ENCODE measurements at regions not wholly inside any gene's neighbourhood (a gene's known extent, or its start where the extent isn't known, plus 50 kb on each side); places are given as distances from the start of the nearest gene placed in this dataset.

- H3K36me3 ChIP-seq (ENCODE audit: low read depth, low read length) = no peaks in the 10 kb centered on the region
Measured at GRCh38 chr9:87099407-87099806, 152.1 kb upstream of the GAS1 start.

GRCh38 chr9:87100001-87100400 lies 152.7 kb upstream of the GAS1 start:
- intact Hi-C loops (cut with micrococcal nuclease) = no loop called here
- H3K9me3 ChIP-seq (ENCODE audit: low read length) = no peaks in the 10 kb centered on the region
- H3K4me2 ChIP-seq (ENCODE audit: low read length) = no peak overlapping the region
- no TSS peak for BruUV-seq (replicated peaks)
- DNase-seq (no peak), ATAC-seq (no peak)
- H2AFZ ChIP-seq (ENCODE audit: low read length) = no peak overlapping the region
- POLR2A ChIA-PET (ENCODE audit: unreplicated experiment) = no interaction called here
- H3K4me3 ChIP-seq (ENCODE audit: low read length) = no peak overlapping the region
- H3K27ac ChIP-seq (ENCODE audit: low read length) = no peak overlapping the region
- CTCF ChIA-PET = no interaction called here
- H3K9me2 ChIP-seq (replicated peaks; ENCODE audit: low read length) = no peaks in the 10 kb centered on the region
- H3K4me1 ChIP-seq (ENCODE audit: insufficient read depth, low read length) = no peaks in the 10 kb centered on the region
- TF ChIP-seq CTCF (conservative IDR thresholded peaks at IDR 0.05; ENCODE audit: low read depth, low read length) (no peak), EZH2 (IDR thresholded peaks at IDR 0.05; ENCODE audit: low read length, unreplicated experiment) (no peak), EZH2phosphoT487 (IDR thresholded peaks at IDR 0.05; ENCODE audit: borderline replicate concordance, low read length) (no peak)
- H3K27me3 ChIP-seq (ENCODE audit: low read length) = no peaks in the 10 kb centered on the region
- no peak overlapping the region for H3K9ac ChIP-seq (ENCODE audit: low read length)
- H4K20me1 ChIP-seq (ENCODE audit: low read length) = no peaks in the 10 kb centered on the region
- H3K36me3 ChIP-seq (ENCODE audit: low read depth, low read length) = no peaks in the 10 kb centered on the region
- H3F3A ChIP-seq (ENCODE audit: low read length, unreplicated experiment) = no peaks in the 10 kb centered on the region
- no peaks in the 10 kb centered on the region for H3K79me2 ChIP-seq (ENCODE audit: low read length)

More at GRCh38 chr9:87099407-87099806, 152.1 kb upstream of the GAS1 start:
- DNase-seq (no peak), ATAC-seq (no peak)
- Histone ChIP-seq H3K9me2 (replicated peaks; ENCODE audit: low read length) (no peaks in the 10 kb centered on the region), H3F3A (ENCODE audit: low read length, unreplicated experiment) (no peaks in the 10 kb centered on the region), H3K9ac (ENCODE audit: low read length) (no peak overlapping the region), H4K20me1 (ENCODE audit: low read length) (no peaks in the 10 kb centered on the region), H3K4me2 (ENCODE audit: low read length) (no peak overlapping the region), H3K27me3 (ENCODE audit: low read length) (no peaks in the 10 kb centered on the region), H3K9me3 (ENCODE audit: low read length) (no peaks in the 10 kb centered on the region), H3K79me2 (ENCODE audit: low read length) (no peaks in the 10 kb centered on the region), H3K4me1 (ENCODE audit: insufficient read depth, low read length) (no peaks in the 10 kb centered on the region), H3K27ac (ENCODE audit: low read length) (no peak overlapping the region), H2AFZ (ENCODE audit: low read length) (no peak overlapping the region), H3K4me3 (ENCODE audit: low read length) (no peak overlapping the region)
- intact Hi-C loops (cut with micrococcal nuclease) = no loop called here
- no TSS peak for BruUV-seq (replicated peaks)
- ChIA-PET POLR2A (ENCODE audit: unreplicated experiment) (no interaction called here), CTCF (no interaction called here)
- TF ChIP-seq EZH2 (IDR thresholded peaks at IDR 0.05; ENCODE audit: low read length, unreplicated experiment) (no peak), EZH2phosphoT487 (IDR thresholded peaks at IDR 0.05; ENCODE audit: borderline replicate concordance, low read length) (no peak), CTCF (conservative IDR thresholded peaks at IDR 0.05; ENCODE audit: low read depth, low read length) (no peak)

GRCh38 chr9:87102126-87102525 lies 154.8 kb upstream of the GAS1 start:
- no peaks in the 10 kb centered on the region; the same call in 1 of the 2 replicates for H3K4me1 ChIP-seq (ENCODE audit: insufficient read depth, low read length)
- H3K4me2 ChIP-seq (ENCODE audit: low read length) = no peak overlapping the region
- no peaks in the 10 kb centered on the region for H3K9me3 ChIP-seq (ENCODE audit: low read length)
- no peaks in the 10 kb centered on the region for H3K79me2 ChIP-seq (ENCODE audit: low read length)
- H3F3A ChIP-seq (ENCODE audit: low read length, unreplicated experiment) = no peaks in the 10 kb centered on the region
- H2AFZ ChIP-seq (ENCODE audit: low read length) = no peak overlapping the region
- BruUV-seq (replicated peaks) = no TSS peak
- ATAC-seq (no peak), DNase-seq (no peak)
- TF ChIP-seq EZH2phosphoT487 (IDR thresholded peaks at IDR 0.05; ENCODE audit: borderline replicate concordance, low read length) = no peak
- no peak for TF ChIP-seq EZH2 (IDR thresholded peaks at IDR 0.05; ENCODE audit: low read length, unreplicated experiment)
- no peak for TF ChIP-seq CTCF (conservative IDR thresholded peaks at IDR 0.05; ENCODE audit: low read depth, low read length)
- H4K20me1 ChIP-seq (ENCODE audit: low read length) = no peaks in the 10 kb centered on the region
- H3K27me3 ChIP-seq (ENCODE audit: low read length) = no peaks in the 10 kb centered on the region
- H3K36me3 ChIP-seq (ENCODE audit: low read depth, low read length) = no peaks in the 10 kb centered on the region
- no peak overlapping the region for H3K4me3 ChIP-seq (ENCODE audit: low read length)
- ChIA-PET CTCF (no interaction called here), POLR2A (ENCODE audit: unreplicated experiment) (no interaction called here)
- no peak overlapping the region for H3K9ac ChIP-seq (ENCODE audit: low read length)
- H3K9me2 ChIP-seq (replicated peaks; ENCODE audit: low read length) = no peaks in the 10 kb centered on the region
- no peak overlapping the region for H3K27ac ChIP-seq (ENCODE audit: low read length)
- intact Hi-C loops (cut with micrococcal nuclease) = no loop called here

All from PC-3 (cell line).